Activated CD8-positive, alpha-beta T cell treated with anti-CD3 and anti-CD28 coated beads for 36 hours (primary cell): ENCODE measurements at regions not wholly inside any gene's neighbourhood (a gene's known extent, or its start where the extent isn't known, plus 50 kb on each side); places are given as distances from the start of the nearest gene placed in this dataset.

Experiments
- ATAC-seq: fragments of 200-7000 bp; cut with Tn5 transposase; one replicate; pipeline ENCODE4 v1.10.0; 2021; ENCODE audit warnings: mild to moderate bottlenecking, moderate library complexity
- CTCF ChIA-PET: fragments of 350-600 bp; sonication (Branson Sonifier 250); formaldehyde crosslinking; loops from one replicate; lab custom pipeline; 2021; ENCODE audit warnings: antibody characterized with exemption; lab: Charles Lee
- POLR2A ChIA-PET: fragments of 350-600 bp; sonication (Branson Sonifier 250); formaldehyde crosslinking; loops from one replicate; lab custom pipeline; 2021; ENCODE audit warnings: antibody characterized with exemption; lab: Charles Lee
- DNase-seq: peaks from one replicate; pipeline ENCODE4 v3.0.0-alpha.2; 2020
- H3K27ac Mint-ChIP-seq: one replicate; pipeline ENCODE4 v1.8.0; 2021; ENCODE audit warnings: mild to moderate bottlenecking, mixed read lengths
- H3K27me3 Mint-ChIP-seq: one replicate; pipeline ENCODE4 v1.8.0; 2021; ENCODE audit warnings: mixed read lengths
- H3K36me3 Mint-ChIP-seq: one replicate; pipeline ENCODE4 v1.8.0; 2021; ENCODE audit warnings: low read depth, mixed read lengths
- H3K4me1 Mint-ChIP-seq: one replicate; pipeline ENCODE4 v1.8.0; 2021; ENCODE audit warnings: low read depth, mixed read lengths
- H3K4me3 Mint-ChIP-seq: one replicate; pipeline ENCODE4 v1.8.0; 2021; ENCODE audit warnings: mild to moderate bottlenecking, moderate library complexity, mixed read lengths
- H3K9me3 Mint-ChIP-seq: one replicate; pipeline ENCODE4 v1.8.0; 2021; ENCODE audit warnings: mixed read lengths
- intact Hi-C: fragments of 100-400 bp; cut with micrococcal nuclease; formaldehyde crosslinking; loops from one replicate; pipeline ENCODE4 v1.10.0; 2022
- TF ChIP-seq, protein P1 (sequence below): fragments of 200-600 bp; IDR thresholded peaks from one replicate; pipeline ENCODE4 v1.8.0; 2022; ENCODE audit warnings: antibody characterized with exemption, mild to moderate bottlenecking

GRCh38 chr10:2121315-2121714, 384.0 kb upstream of the ADARB2 start:
- ATAC-seq = no peak
- Mint-ChIP-seq H3K36me3 (no peaks in the 10 kb centered on the region), H3K27ac (no peak overlapping the region), H3K4me3 (no peak overlapping the region), H3K9me3 (no peaks in the 10 kb centered on the region), H3K27me3 (no peaks in the 10 kb centered on the region), H3K4me1 (no peaks in the 10 kb centered on the region)
- intact Hi-C loops = no loop called here
- TF ChIP-seq, protein P1, sequence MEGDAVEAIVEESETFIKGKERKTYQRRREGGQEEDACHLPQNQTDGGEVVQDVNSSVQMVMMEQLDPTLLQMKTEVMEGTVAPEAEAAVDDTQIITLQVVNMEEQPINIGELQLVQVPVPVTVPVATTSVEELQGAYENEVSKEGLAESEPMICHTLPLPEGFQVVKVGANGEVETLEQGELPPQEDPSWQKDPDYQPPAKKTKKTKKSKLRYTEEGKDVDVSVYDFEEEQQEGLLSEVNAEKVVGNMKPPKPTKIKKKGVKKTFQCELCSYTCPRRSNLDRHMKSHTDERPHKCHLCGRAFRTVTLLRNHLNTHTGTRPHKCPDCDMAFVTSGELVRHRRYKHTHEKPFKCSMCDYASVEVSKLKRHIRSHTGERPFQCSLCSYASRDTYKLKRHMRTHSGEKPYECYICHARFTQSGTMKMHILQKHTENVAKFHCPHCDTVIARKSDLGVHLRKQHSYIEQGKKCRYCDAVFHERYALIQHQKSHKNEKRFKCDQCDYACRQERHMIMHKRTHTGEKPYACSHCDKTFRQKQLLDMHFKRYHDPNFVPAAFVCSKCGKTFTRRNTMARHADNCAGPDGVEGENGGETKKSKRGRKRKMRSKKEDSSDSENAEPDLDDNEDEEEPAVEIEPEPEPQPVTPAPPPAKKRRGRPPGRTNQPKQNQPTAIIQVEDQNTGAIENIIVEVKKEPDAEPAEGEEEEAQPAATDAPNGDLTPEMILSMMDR = no peak
- CTCF ChIA-PET = no interaction called here
- POLR2A ChIA-PET = no interaction called here
- no peak for DNase-seq

DNA sequence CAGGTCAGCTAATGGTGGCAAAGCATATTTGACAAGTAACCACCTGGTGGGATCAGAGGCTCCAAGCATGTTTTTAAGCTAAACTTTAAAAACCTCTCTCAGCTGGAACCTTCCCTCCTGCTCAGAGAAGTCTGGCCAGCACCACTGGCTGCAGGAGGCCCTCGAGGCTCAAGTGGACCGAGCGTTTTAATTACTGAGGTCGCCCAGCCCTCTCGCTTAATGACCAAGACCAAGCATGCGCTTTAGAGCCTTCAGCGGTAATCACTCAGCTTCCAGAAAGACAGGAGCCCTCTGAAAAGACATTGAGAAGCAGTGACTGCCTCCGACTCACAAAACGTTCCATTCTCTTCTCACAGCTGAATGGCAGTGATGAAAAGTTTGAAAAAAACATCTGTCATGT, 383.4 kb upstream of the ADARB2 start:
- Mint-ChIP-seq H3K9me3 (no peaks in the 10 kb centered on the region), H3K4me1 (no peaks in the 10 kb centered on the region), H3K36me3 (no peaks in the 10 kb centered on the region), H3K27ac (no peak overlapping the region), H3K27me3 (no peaks in the 10 kb centered on the region), H3K4me3 (no peak overlapping the region)
- POLR2A ChIA-PET = no interaction called here
- ATAC-seq (no peak), DNase-seq (no peak)
- intact Hi-C loops = no loop called here
- TF ChIP-seq, protein P1 = no peak
- CTCF ChIA-PET = no interaction called here

DNA sequence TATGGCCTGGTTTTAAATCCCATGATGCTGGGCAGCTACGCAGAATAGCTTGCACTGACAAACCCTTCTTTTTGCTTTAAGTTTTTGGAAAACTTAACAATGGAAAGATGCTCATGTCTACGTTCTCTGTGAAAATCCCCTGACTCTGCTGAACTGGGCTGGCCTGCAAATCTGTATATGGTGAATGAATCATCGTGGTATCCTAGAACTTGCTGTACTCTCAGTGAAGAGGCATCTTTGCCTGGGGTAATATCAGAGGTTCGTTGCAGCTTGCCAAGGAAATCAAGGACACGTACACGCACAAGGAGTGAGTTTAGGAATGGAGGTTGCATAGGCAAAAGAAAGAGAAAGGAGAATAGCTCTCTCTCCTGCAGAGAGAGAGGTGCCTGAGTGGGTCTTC, 382.0 kb upstream of the ADARB2 start:
- ChIA-PET POLR2A (no interaction called here), CTCF (no interaction called here)
- no peak overlapping the region for H3K4me3 Mint-ChIP-seq
- H3K27ac Mint-ChIP-seq = no peak overlapping the region
- intact Hi-C loops = no loop called here
- H3K27me3 Mint-ChIP-seq = no peaks in the 10 kb centered on the region
- no peaks in the 10 kb centered on the region for H3K9me3 Mint-ChIP-seq
- TF ChIP-seq, protein P1 = no peak
- no peaks in the 10 kb centered on the region for H3K36me3 Mint-ChIP-seq
- DNase-seq (no peak), ATAC-seq (no peak)
- no peaks in the 10 kb centered on the region for H3K4me1 Mint-ChIP-seq

DNA sequence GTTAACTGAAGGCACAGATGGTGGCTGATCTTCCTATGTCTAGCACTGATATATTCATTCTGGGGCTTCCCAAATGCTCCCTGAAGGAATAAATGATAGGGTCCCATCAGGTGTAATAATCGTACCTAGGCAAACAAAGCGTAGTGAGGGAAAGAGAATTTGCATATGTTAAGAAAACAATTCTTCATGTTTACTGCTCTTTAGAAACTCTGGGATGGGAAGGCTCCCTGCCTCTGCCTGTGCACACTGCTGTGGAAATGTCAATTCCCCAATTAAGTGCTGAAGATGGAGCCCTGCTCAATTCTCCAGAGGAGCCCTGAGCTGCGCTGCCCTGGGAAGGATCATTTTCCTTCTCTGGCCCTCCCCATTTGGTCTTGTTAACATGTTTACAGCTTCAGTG, 380.9 kb upstream of the ADARB2 start:
- ChIA-PET CTCF (no interaction called here), POLR2A (no interaction called here)
- H3K36me3 Mint-ChIP-seq = no peaks in the 10 kb centered on the region
- H3K27me3 Mint-ChIP-seq = no peaks in the 10 kb centered on the region
- H3K4me3 Mint-ChIP-seq = no peak overlapping the region
- no peak overlapping the region for H3K27ac Mint-ChIP-seq
- H3K9me3 Mint-ChIP-seq = no peaks in the 10 kb centered on the region
- TF ChIP-seq, protein P1 = no peak
- DNase-seq (no peak), ATAC-seq (no peak)
- no peaks in the 10 kb centered on the region for H3K4me1 Mint-ChIP-seq
- intact Hi-C loops = no loop called here

DNA sequence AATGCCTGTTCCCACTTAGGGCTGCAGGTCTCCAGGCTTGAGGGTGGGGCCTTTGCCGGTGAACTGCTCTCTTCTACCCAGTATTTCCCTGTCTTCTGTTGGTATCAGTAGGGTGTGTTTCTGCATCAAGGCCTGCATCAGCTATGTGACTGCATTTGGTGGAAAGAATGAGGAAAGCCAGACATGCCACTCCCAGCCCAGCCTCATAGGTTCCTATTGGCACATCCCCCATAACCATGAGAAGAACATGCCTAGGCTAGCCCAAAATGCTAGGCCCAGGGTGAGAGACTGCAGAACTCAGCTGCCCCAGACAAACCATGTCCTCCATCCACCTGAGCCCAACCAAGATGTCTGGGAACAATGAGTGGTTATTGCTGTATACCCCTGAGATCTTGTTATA, 380.3 kb upstream of the ADARB2 start:
- TF ChIP-seq, protein P1 = no peak
- Mint-ChIP-seq H3K36me3 (no peaks in the 10 kb centered on the region), H3K27ac (no peak overlapping the region), H3K4me1 (no peaks in the 10 kb centered on the region), H3K27me3 (no peaks in the 10 kb centered on the region), H3K4me3 (no peak overlapping the region), H3K9me3 (no peaks in the 10 kb centered on the region)
- POLR2A ChIA-PET = no interaction called here
- CTCF ChIA-PET = no interaction called here
- DNase-seq (no peak), ATAC-seq (no peak)
- intact Hi-C loops = no loop called here
